ENCODE measurements at regions not wholly inside any gene's neighbourhood (a gene's known extent, or its start where the extent isn't known, plus 50 kb on each side); places are given as distances from the start of the nearest gene placed in this dataset.

- no peaks in the 10 kb centered on the region for H3K4me1 Mint-ChIP-seq
- intact Hi-C loops (cut with micrococcal nuclease), result no loop called here
- H3K4me3 Mint-ChIP-seq, result no peak overlapping the region
- H3K27me3 Mint-ChIP-seq, result peaks cover 6% of the 10 kb centered on the region
- no peak overlapping the region for H3K27ac Mint-ChIP-seq
- H3K9me3 Mint-ChIP-seq, result no peaks in the 10 kb centered on the region
- DNase-seq, result no peak
- H3K36me3 Mint-ChIP-seq (ENCODE audit: low read depth), result no peaks in the 10 kb centered on the region
These were observed 50.0 kb upstream of the TRPM1 start for GRCh38 chr15:31151301-31152233.

DNA sequence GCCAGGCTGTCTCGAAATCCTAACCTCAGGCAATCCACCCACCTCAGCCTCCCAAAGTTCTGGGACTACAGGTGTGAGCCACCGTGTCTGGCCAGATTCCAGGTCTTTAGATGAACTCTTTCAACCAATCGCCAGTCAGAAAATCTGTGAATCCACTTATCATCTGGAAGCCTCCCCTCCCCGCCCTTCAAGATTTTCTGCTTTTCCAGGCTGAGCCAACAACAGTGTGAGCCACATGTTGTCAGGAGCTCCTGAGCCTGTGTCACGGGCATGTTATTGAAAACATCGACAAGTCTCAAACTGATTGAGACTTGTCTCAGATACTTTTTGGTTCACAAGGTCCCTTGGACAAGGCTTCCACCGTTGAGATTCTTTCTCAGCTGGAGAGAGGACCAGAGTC is 52.0 kb upstream of the TRPM1 start:
- intact Hi-C loops (cut with micrococcal nuclease), result no loop called here
- DNase-seq, result no peak

DNA sequence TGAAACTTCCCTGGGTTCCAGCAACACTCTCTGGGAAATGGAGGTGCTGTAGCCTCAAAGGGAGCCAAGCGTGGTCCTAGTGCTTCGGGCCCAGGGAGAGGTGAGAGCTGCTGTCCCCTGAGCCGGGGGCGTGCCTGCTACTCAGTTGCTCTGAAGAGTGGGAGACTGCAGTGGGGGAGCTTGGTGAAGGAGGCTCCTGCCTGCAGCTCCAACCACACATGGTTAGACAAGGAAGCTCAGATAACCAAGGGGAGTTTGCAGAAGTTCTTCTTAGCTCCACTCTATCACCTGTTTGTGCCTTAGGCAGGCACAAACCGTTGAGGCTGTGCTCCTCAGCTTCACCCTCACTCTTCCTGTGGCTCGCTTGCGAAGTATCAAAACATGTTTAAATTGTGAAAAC is 53.6 kb upstream of the TRPM1 start:
- Mint-ChIP-seq H3K9me3 (no peaks in the 10 kb centered on the region), H3K36me3 (ENCODE audit: low read depth) (no peaks in the 10 kb centered on the region), H3K4me1 (no peaks in the 10 kb centered on the region), H3K27me3 (peaks cover 3% of the 10 kb centered on the region), H3K27ac (no peak overlapping the region), H3K4me3 (no peak overlapping the region)
- intact Hi-C loops (cut with micrococcal nuclease), result no loop called here
- DNase-seq, result no peak

More for the DNA sequence above, 52.0 kb upstream of the TRPM1 start:
- H3K4me1 Mint-ChIP-seq, result no peaks in the 10 kb centered on the region
- H3K27me3 Mint-ChIP-seq, result peaks cover 6% of the 10 kb centered on the region
- H3K9me3 Mint-ChIP-seq, result no peaks in the 10 kb centered on the region
- no peak overlapping the region for H3K4me3 Mint-ChIP-seq
- H3K27ac Mint-ChIP-seq, result no peak overlapping the region
- no peaks in the 10 kb centered on the region for H3K36me3 Mint-ChIP-seq (ENCODE audit: low read depth)

DNA sequence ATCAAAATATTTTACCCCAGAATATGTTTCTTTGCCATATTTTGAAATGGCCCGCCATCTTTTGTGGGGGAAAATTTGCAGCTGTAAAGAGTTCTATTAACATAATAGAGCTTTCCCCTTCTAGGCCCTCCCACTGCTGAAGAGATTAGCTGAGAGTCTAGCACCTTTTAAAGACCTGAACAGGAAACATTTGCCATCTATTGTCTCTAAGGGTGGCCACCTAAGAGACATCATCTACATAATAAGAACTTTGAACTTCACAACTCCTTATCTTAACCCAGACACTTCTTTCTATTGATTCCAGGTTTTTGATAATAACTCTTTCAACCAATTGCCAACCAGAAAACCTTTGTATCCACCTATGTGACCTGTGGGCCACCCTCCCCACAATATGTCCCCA is 54.7 kb upstream of the TRPM1 start:
- no peak overlapping the region for H3K4me3 Mint-ChIP-seq
- H3K27me3 Mint-ChIP-seq, result peaks cover 3% of the 10 kb centered on the region
- H3K4me1 Mint-ChIP-seq, result no peaks in the 10 kb centered on the region
- DNase-seq, result no peak
- no peaks in the 10 kb centered on the region for H3K9me3 Mint-ChIP-seq
- H3K27ac Mint-ChIP-seq, result no peak overlapping the region
- intact Hi-C loops (cut with micrococcal nuclease), result no loop called here
- no peaks in the 10 kb centered on the region for H3K36me3 Mint-ChIP-seq (ENCODE audit: low read depth)

DNA sequence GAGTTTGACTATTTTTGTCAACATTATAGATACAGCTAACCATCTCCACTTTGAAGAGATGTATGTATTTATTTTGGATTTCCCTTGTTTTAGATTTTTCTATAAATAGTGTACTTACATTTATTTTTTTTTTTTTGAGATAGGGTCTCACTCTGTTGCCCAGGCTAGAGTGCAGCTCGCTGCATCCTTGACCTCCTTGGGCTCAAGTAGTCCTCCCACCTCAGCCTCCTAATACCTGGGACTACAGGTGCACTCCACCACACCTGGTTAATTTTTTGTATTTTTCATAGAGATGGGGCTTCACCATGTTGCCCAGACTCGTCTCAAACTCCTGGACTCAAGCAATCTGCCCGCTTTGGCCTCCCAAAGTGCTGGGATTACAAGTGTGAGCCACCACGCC is 55.3 kb upstream of the TRPM1 start:
- no peak overlapping the region for H3K4me3 Mint-ChIP-seq
- no peak overlapping the region for H3K27ac Mint-ChIP-seq
- H3K27me3 Mint-ChIP-seq, result peaks cover 3% of the 10 kb centered on the region
- no peaks in the 10 kb centered on the region for H3K4me1 Mint-ChIP-seq
- no peaks in the 10 kb centered on the region for H3K9me3 Mint-ChIP-seq
- intact Hi-C loops (cut with micrococcal nuclease), result no loop called here
- H3K36me3 Mint-ChIP-seq (ENCODE audit: low read depth), result no peaks in the 10 kb centered on the region
- no peak for DNase-seq

DNA sequence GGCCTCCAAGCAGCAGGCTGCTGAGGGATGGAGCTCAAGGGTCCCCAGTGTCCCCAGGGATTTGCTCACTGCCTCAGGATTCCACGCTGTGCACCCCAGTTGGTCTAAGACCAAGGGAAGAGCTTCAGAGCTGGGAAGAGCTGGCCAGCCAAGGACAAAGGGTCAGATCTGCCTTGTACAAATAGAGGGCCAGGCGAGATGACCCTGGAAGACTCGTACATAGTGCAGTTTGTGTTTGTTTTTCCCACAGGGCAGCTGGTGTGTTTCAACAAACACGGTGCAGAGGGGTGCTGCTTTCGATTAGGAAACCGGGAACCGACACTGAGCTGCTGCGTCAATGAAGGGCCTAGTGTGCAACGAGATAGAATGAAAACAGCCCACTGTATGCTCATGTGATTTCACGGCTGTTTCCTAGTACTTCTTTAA is 56.1 kb upstream of the TRPM1 start:
- intact Hi-C loops (cut with micrococcal nuclease), result no loop called here
- no peak for DNase-seq
- peaks cover 4% of the 10 kb centered on the region for H3K27me3 Mint-ChIP-seq
- no peaks in the 10 kb centered on the region for H3K4me1 Mint-ChIP-seq
- H3K4me3 Mint-ChIP-seq, result no peak overlapping the region
- H3K36me3 Mint-ChIP-seq (ENCODE audit: low read depth), result no peaks in the 10 kb centered on the region
- H3K27ac Mint-ChIP-seq, result no peak overlapping the region
- no peaks in the 10 kb centered on the region for H3K9me3 Mint-ChIP-seq

- DNase-seq, result no peak
- H3K27me3 Mint-ChIP-seq, result peaks cover 8% of the 10 kb centered on the region
- H3K9me3 Mint-ChIP-seq, result no peaks in the 10 kb centered on the region
- no peak overlapping the region for H3K27ac Mint-ChIP-seq
- H3K4me1 Mint-ChIP-seq, result no peaks in the 10 kb centered on the region
- no peak overlapping the region for H3K4me3 Mint-ChIP-seq
- intact Hi-C loops (cut with micrococcal nuclease), result no loop called here
- H3K36me3 Mint-ChIP-seq (ENCODE audit: low read depth), result no peaks in the 10 kb centered on the region
These were observed 57.5 kb upstream of the TRPM1 start for GRCh38 chr15:31158858-31159569.

DNA sequence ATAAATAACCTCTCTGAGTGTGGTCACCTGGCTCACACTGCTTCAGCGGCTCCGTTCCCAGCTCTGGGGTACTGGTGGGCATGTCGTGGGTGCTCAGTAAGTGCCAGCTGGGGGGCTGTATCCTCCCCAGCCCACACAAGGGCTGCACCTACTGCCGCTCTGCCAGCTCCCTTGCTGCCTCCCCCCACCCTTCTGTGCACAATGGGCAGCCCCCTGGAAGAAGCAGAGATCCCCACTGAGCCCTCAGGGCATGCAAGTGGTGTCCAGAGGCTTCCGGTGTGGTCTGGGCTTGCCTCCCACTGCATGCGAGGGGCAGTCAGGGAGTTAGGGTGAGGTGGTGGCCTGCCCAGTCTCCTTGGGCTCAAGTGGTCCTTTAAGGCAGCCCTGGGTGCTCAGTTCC is 58.3 kb upstream of the TRPM1 start:
- Mint-ChIP-seq H3K27ac (no peak overlapping the region), H3K4me1 (no peaks in the 10 kb centered on the region), H3K27me3 (peaks cover 8% of the 10 kb centered on the region), H3K9me3 (no peaks in the 10 kb centered on the region), H3K36me3 (ENCODE audit: low read depth) (no peaks in the 10 kb centered on the region), H3K4me3 (no peak overlapping the region)
- intact Hi-C loops (cut with micrococcal nuclease), result no loop called here
- DNase-seq, result no peak

DNA sequence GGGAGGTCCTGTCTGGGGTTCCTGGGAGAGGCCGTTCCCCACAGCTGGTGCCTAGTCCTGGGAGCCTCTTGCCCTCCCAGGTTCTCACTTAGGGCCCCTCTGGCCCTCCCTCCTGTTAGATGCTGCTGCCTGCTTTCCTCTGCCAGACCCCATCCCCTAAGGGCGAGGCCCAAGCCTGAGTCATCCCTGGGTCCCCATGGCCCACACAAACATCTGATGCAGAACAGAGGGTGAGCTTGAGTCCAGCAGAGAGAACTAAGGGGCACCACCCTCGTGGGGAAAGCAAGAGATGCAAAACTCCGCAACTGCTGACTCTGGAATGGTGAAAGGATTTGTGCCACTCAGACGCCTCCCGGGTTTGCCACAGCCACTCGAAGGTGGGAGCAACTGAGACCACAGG is 58.8 kb upstream of the TRPM1 start:
- H3K27me3 Mint-ChIP-seq, result peaks cover 10% of the 10 kb centered on the region
- intact Hi-C loops (cut with micrococcal nuclease), result no loop called here
- DNase-seq, result no peak
- H3K9me3 Mint-ChIP-seq, result no peaks in the 10 kb centered on the region
- H3K4me3 Mint-ChIP-seq, result no peak overlapping the region
- H3K4me1 Mint-ChIP-seq, result no peaks in the 10 kb centered on the region
- H3K27ac Mint-ChIP-seq, result no peak overlapping the region
- H3K36me3 Mint-ChIP-seq (ENCODE audit: low read depth), result no peaks in the 10 kb centered on the region

DNA sequence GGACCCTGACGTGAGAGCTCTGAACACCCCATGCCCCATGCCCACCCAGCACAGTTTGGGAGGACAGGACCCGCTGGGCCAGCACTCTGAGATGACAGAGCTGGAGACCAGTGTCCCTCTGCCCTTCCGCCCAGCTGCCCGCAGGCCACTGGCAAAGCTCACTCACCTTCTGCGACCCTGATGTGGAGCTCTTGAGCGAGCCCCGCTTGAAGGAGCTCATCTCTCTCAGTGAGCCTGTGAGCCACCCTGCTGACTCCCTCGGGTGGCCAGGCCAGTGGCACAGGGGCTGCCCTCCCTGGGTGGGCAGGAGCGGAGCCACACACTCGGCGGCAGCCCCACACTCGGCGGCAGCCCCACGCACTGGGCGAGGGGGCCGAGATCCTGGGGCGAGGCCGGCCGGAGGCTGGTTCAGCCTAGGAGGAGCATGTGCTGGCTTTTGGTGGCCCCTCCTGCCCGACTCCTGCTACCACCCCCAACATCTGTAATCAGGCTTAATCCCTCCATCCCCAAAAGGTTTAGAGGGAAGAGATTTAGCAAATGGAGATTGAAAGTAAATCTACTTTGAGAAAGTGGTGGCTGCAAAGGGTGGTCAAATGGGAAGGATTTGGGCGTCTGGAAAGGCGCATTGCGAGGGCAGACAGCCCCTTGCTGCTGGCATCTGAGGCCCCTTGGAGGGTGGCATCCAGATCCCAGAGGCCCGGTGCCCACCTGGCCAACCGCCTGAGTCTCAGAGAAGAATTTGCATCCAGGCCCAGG is 59.4 kb upstream of the TRPM1 start:
- Mint-ChIP-seq H3K4me1 (no peaks in the 10 kb centered on the region), H3K4me3 (no peak overlapping the region), H3K9me3 (no peaks in the 10 kb centered on the region), H3K27me3 (peaks cover 10% of the 10 kb centered on the region), H3K36me3 (ENCODE audit: low read depth) (no peaks in the 10 kb centered on the region), H3K27ac (no peak overlapping the region)
- peak; percentile 47 for DNase-seq
- intact Hi-C loops (cut with micrococcal nuclease), result no loop called here

GRCh38 chr15:31161951-31162350 is 60.4 kb upstream of the TRPM1 start:
- intact Hi-C loops (cut with micrococcal nuclease), result no loop called here
- Mint-ChIP-seq H3K27me3 (peaks cover 9% of the 10 kb centered on the region), H3K4me1 (no peaks in the 10 kb centered on the region), H3K36me3 (ENCODE audit: low read depth) (no peaks in the 10 kb centered on the region), H3K27ac (no peak overlapping the region), H3K9me3 (no peaks in the 10 kb centered on the region), H3K4me3 (no peak overlapping the region)
- DNase-seq, result no peak

DNA sequence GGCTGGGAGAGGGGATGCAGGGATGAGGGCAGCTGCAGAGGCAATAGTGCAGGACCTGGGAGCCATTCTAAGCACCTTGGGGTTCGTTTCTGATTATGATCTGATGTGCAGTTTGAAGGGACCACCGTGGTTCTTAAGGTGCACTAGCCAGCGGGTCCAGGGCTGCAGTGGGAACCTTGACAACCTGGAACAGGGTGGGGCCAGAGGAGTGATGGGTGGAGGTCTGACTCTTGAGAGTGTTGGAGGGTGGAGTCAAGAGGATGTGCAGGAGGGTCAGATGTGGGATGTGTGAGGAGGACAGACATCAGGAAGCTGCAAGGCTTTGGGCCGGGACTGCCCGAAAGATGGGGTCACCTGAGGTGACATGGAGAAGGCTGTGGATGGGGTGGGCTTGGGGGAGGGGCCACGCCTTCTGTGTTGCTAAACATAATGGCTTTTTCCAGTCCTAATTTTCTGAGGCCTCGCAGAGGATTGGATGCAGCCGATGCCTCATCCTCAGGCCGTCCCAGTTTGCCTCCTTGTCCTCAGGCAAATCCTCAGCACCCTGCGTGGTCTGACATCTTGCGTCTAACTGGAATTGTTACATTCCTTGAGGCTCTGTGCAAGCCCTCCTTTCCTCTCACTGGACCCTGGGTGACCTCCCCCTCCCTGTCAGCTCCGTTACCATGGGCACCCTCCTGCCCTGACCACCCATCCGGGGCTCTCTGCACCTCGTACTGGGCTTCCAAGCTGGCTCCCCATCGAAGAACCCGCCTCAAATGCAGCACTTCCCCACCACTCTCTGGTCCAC is 61.4 kb upstream of the TRPM1 start:
- H3K4me3 Mint-ChIP-seq, result no peak overlapping the region

DNA sequence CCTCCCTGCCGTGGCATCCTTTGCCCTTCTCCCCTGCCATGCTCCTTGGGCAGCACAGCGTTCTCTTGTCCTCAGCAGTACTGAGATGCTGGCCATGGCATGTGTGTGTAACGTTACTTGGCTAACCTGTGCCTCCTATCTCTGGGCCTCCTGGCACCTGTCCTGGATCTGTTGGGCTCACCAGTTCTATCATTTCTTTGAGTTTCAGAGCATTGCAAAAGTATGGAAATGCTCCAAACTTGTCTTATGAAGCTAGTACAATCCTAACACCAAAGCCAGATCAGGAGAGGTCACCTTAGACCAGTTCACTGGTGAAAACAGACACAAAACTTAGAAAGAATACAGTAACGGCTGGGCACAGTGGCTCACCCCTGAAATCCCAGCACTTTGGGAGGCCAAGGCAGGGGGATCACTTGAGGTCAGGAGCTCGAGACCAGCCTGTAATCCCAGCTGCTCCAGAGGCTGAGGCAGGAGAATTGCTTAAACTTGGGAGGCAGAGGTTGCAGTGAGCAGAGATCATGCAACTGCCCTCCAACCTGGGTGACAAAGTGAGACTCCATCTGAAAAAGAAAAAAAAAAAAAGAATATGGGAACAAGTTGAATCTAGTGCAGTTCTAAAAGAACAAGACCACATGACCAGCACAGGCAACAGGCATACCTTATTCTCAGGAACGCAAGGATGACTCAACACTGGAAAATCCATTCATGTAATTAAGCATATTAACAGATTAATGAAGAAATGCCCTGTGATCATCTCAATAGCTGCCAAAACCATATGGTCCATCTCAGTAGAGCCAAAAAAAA is 62.4 kb upstream of the TRPM1 start:
- DNase-seq, result no peak
- Mint-ChIP-seq H3K4me3 (no peak overlapping the region), H3K9me3 (no peaks in the 10 kb centered on the region), H3K27me3 (peaks cover 10% of the 10 kb centered on the region), H3K4me1 (peaks cover 5% of the 10 kb centered on the region), H3K27ac (no peak overlapping the region), H3K36me3 (ENCODE audit: low read depth) (no peaks in the 10 kb centered on the region)
- intact Hi-C loops (cut with micrococcal nuclease), result no loop called here

More for the DNA sequence above, 61.4 kb upstream of the TRPM1 start:
- intact Hi-C loops (cut with micrococcal nuclease), result no loop called here
- peaks cover 10% of the 10 kb centered on the region for H3K27me3 Mint-ChIP-seq
- no peaks in the 10 kb centered on the region for H3K36me3 Mint-ChIP-seq (ENCODE audit: low read depth)
- DNase-seq, result no peak
- peaks cover 4% of the 10 kb centered on the region for H3K4me1 Mint-ChIP-seq
- no peaks in the 10 kb centered on the region for H3K9me3 Mint-ChIP-seq
- no peak overlapping the region for H3K27ac Mint-ChIP-seq
